Hepatocyte (in vitro differentiated cells): ENCODE measurements at regions not wholly inside any gene's neighbourhood (a gene's known extent, or its start where the extent isn't known, plus 50 kb on each side); places are given as distances from the start of the nearest gene placed in this dataset.

ENCODE experiments used
- EZH2 ChIP-seq: fragments of 200-600 bp; sonication (generic); IDR thresholded peaks from 2 replicates; pipeline ENCODE4 v1.6.1; 2016; ENCODE audit warnings: antibody characterized with exemption, mild to moderate bottlenecking, borderline replicate concordance
- EZH2phosphoT487 ChIP-seq: fragments of 200-600 bp; sonication (generic); IDR thresholded peaks from one replicate; pipeline ENCODE4 v1.6.1; 2018; ENCODE audit warnings: antibody characterized with exemption, mild to moderate bottlenecking, low read depth, moderate library complexity; ENCODE audit not compliant: unreplicated experiment, severe bottlenecking
- TF ChIP-seq, protein P1 (sequence below): fragments of 200-600 bp; sonication (generic); IDR thresholded peaks from 2 replicates; pipeline ENCODE4 v1.5.1; 2016; ENCODE audit warnings: antibody characterized with exemption, mild to moderate bottlenecking; ENCODE audit not compliant: poor library complexity

- TF ChIP-seq, protein P1, sequence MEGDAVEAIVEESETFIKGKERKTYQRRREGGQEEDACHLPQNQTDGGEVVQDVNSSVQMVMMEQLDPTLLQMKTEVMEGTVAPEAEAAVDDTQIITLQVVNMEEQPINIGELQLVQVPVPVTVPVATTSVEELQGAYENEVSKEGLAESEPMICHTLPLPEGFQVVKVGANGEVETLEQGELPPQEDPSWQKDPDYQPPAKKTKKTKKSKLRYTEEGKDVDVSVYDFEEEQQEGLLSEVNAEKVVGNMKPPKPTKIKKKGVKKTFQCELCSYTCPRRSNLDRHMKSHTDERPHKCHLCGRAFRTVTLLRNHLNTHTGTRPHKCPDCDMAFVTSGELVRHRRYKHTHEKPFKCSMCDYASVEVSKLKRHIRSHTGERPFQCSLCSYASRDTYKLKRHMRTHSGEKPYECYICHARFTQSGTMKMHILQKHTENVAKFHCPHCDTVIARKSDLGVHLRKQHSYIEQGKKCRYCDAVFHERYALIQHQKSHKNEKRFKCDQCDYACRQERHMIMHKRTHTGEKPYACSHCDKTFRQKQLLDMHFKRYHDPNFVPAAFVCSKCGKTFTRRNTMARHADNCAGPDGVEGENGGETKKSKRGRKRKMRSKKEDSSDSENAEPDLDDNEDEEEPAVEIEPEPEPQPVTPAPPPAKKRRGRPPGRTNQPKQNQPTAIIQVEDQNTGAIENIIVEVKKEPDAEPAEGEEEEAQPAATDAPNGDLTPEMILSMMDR: peak; percentile 76
- TF ChIP-seq EZH2: no peak
- no peak for TF ChIP-seq EZH2phosphoT487
These were observed 64.3 kb upstream of the TRABD2B start for GRCh38 chr1:48061162-48062136.
